Activated T-cell treated with anti-CD3 and anti-CD28 coated beads, Interleukin-2, amount 50 U/mL, for 48 hours (primary cell): ENCODE measurements at regions not wholly inside any gene's neighbourhood (a gene's known extent, or its start where the extent isn't known, plus 50 kb on each side); places are given as distances from the start of the nearest gene placed in this dataset.
"Not testable (repeated sequence)": the region's sequence is repeated elsewhere in the genome, so short reads cannot be mapped to it uniquely, and the experiment has no call there.

Source experiments
- DNase-seq, 2 experiments: peaks; one replicate each; pipeline ENCODE4 v3.0.0-alpha.2; 2020

- not testable (repeated sequence) for DNase-seq
Observed at GRCh38 chrX:67213686-67214085, 330.1 kb upstream of the AR start.

- no peak for DNase-seq
Observed at GRCh38 chrX:67207912-67208311, 335.9 kb upstream of the AR start.

GRCh38 chrX:67159437-67159836, 384.4 kb upstream of the AR start:
- no peak for DNase-seq

GRCh38 chrX:67114635-67115034, 429.2 kb upstream of the AR start:
- no peak for DNase-seq

- no peak for DNase-seq
Observed at GRCh38 chrX:67105758-67106116, 438.1 kb upstream of the AR start.

GRCh38 chrX:67104982-67105757, 438.7 kb upstream of the AR start:
- DNase-seq = no peak

GRCh38 chrX:67100031-67100884, 443.6 kb upstream of the AR start:
- DNase-seq = no peak

- no peak for DNase-seq
Observed at GRCh38 chrX:67094061-67094460, 449.8 kb upstream of the AR start.

- no peak for DNase-seq
Observed at GRCh38 chrX:67050760-67051159, 411.9 kb upstream of the EDA2R start.

- DNase-seq = no peak
Observed at GRCh38 chrX:67044866-67045265, 406.0 kb upstream of the EDA2R start.

GRCh38 chrX:67044029-67044653, 405.3 kb upstream of the EDA2R start:
- DNase-seq = no peak

- no peak for DNase-seq
Observed at GRCh38 chrX:67004451-67004850, 365.6 kb upstream of the EDA2R start.

GRCh38 chrX:66994729-66995128, 355.9 kb upstream of the EDA2R start:
- no peak for DNase-seq

- not testable (repeated sequence) for DNase-seq
Observed at GRCh38 chrX:66992077-66992476, 353.2 kb upstream of the EDA2R start.

- DNase-seq = no peak
Observed at GRCh38 chrX:66988331-66988730, 349.5 kb upstream of the EDA2R start.

- DNase-seq = no peak
Observed at GRCh38 chrX:66961665-66962064, 322.8 kb upstream of the EDA2R start.

- no peak for DNase-seq
Observed at GRCh38 chrX:66931713-66932112, 292.8 kb upstream of the EDA2R start.

GRCh38 chrX:66930516-66930915, 291.6 kb upstream of the EDA2R start:
- DNase-seq = not testable (repeated sequence)

- no peak for DNase-seq
Observed at GRCh38 chrX:66920296-66920695, 281.4 kb upstream of the EDA2R start.

GRCh38 chrX:66919280-66919832, 280.5 kb upstream of the EDA2R start:
- DNase-seq = no peak

GRCh38 chrX:66918511-66918910, 279.6 kb upstream of the EDA2R start:
- DNase-seq = no peak

GRCh38 chrX:66915893-66916292, 277.0 kb upstream of the EDA2R start:
- no peak for DNase-seq

- DNase-seq = no peak
Observed at GRCh38 chrX:66914080-66914479, 275.2 kb upstream of the EDA2R start.
